Liver (tissue), 8 donors: ENCODE measurements at regions not wholly inside any gene's neighbourhood (a gene's known extent, or its start where the extent isn't known, plus 50 kb on each side); places are given as distances from the start of the nearest gene placed in this dataset.

ENCODE experiments used
- DNase-seq: peaks from one replicate; pipeline ENCODE4 v3.0.0-alpha.2; 2017; ENCODE audit warnings: low spot score
- H3K27ac ChIP-seq, 2 donors: one replicate each; pipeline ENCODE4 v1.7.0; 2013; ENCODE audit warnings: inconsistent platforms in 2 of 2, low read length in 2 of 2, control low read depth in 1 of 2, low read depth in 1 of 2, mild to moderate bottlenecking in 1 of 2
- H3K27me3 ChIP-seq, 4 donors: one replicate each; pipeline versions ENCODE4 v1.6.1 to v1.7.0; 2013; ENCODE audit warnings: low read length in 3 of 4, inconsistent platforms in 1 of 4, mild to moderate bottlenecking in 1 of 4, moderate library complexity in 1 of 4; ENCODE audit not compliant: control insufficient read depth in 4 of 4, insufficient read depth in 4 of 4
- H3K36me3 ChIP-seq, 4 donors: one replicate each; pipeline versions ENCODE4 v1.6.1 to v1.7.0; 2013; ENCODE audit warnings: low read length in 3 of 4, mild to moderate bottlenecking in 3 of 4, low read depth in 1 of 4, moderate library complexity in 1 of 4; ENCODE audit not compliant: control insufficient read depth in 4 of 4, insufficient read depth in 3 of 4
- H3K4me1 ChIP-seq, 4 donors: one replicate each; pipeline versions ENCODE4 v1.6.1 to v1.7.0; 2013; ENCODE audit warnings: low read length in 3 of 4, mild to moderate bottlenecking in 3 of 4, moderate library complexity in 1 of 4; ENCODE audit not compliant: control insufficient read depth in 4 of 4, insufficient read depth in 4 of 4
- H3K4me3 ChIP-seq, 3 donors: one replicate each; pipeline versions ENCODE4 v1.6.1 to v1.7.0; 2013; ENCODE audit warnings: low read length in 3 of 3, control low read depth in 1 of 3, low read depth in 1 of 3, mild to moderate bottlenecking in 1 of 3
- H3K9ac ChIP-seq, 2 donors: one replicate each; pipeline ENCODE4 v1.7.0; 2013; ENCODE audit warnings: low read length in 2 of 2, mild to moderate bottlenecking in 2 of 2, moderate library complexity in 2 of 2, control low read depth in 1 of 2, low read depth in 1 of 2
- H3K9me3 ChIP-seq, 4 donors: one replicate each; pipeline versions ENCODE4 v1.6.1 to v1.7.0; 2013; ENCODE audit warnings: low read length in 3 of 4; ENCODE audit not compliant: control insufficient read depth in 4 of 4
- ATF3 ChIP-seq: IDR thresholded peaks from 2 replicates; pipeline ENCODE4 v1.6.1; 2016; ENCODE audit warnings: antibody characterized with exemption
- CTCF ChIP-seq: fragments of 150-350 bp; IDR thresholded peaks from 2 replicates; pipeline ENCODE4 v1.5.1; 2017; ENCODE audit warnings: improper control_type of control experiment, low read depth, low read length; ENCODE audit not compliant: missing input control
- EGR1 ChIP-seq, 2 donors: IDR thresholded peaks; 2 replicates each; pipeline ENCODE4 v1.6.1; 2016 to 2018; ENCODE audit warnings: antibody characterized with exemption in 2 of 2, low read depth in 2 of 2
- FOXA1 ChIP-seq: IDR thresholded peaks from 2 replicates; pipeline ENCODE4 v1.6.1; 2016; ENCODE audit warnings: antibody characterized with exemption
- FOXA2 ChIP-seq: IDR thresholded peaks from 2 replicates; pipeline ENCODE4 v1.6.1; 2016; ENCODE audit warnings: antibody characterized with exemption
- GABPA ChIP-seq, 2 donors: IDR thresholded peaks in 1 of 2; conservative IDR thresholded peaks in 1 of 2; 2 replicates each; pipeline ENCODE4 v1.6.1; 2016; ENCODE audit warnings: antibody characterized with exemption in 2 of 2, mild to moderate bottlenecking in 1 of 2, moderate library complexity in 1 of 2
- HNF4A ChIP-seq, 2 donors: conservative IDR thresholded peaks; 2 replicates each; pipeline ENCODE4 v1.6.1; 2016; ENCODE audit warnings: antibody characterized with exemption in 2 of 2, mild to moderate bottlenecking in 2 of 2
- HNF4G ChIP-seq: IDR thresholded peaks from 2 replicates; pipeline ENCODE4 v1.6.1; 2016; ENCODE audit warnings: antibody characterized with exemption
- JUND ChIP-seq, 2 donors: IDR thresholded peaks; 2 replicates each; pipeline ENCODE4 v1.6.1; 2016; ENCODE audit warnings: antibody characterized with exemption in 2 of 2
- NR2F2 ChIP-seq: IDR thresholded peaks from 2 replicates; pipeline ENCODE4 v1.6.1; 2016; ENCODE audit warnings: antibody characterized with exemption
- RAD21 ChIP-seq, 2 donors: IDR thresholded peaks; 2 replicates each; pipeline ENCODE4 v1.6.1; 2016; ENCODE audit warnings: antibody characterized with exemption in 2 of 2, mild to moderate bottlenecking in 2 of 2
- REST ChIP-seq: IDR thresholded peaks from 2 replicates; pipeline ENCODE4 v1.6.1; 2016; ENCODE audit warnings: antibody characterized with exemption, mild to moderate bottlenecking
- RXRA ChIP-seq, 2 donors: IDR thresholded peaks; 2 replicates each; pipeline ENCODE4 v1.6.1; 2017 to 2018; ENCODE audit warnings: antibody characterized with exemption in 2 of 2, mild to moderate bottlenecking in 1 of 2
- SP1 ChIP-seq: IDR thresholded peaks from 2 replicates; pipeline ENCODE4 v1.6.1; 2018; ENCODE audit warnings: antibody characterized with exemption, mild to moderate bottlenecking
- TAF1 ChIP-seq: conservative IDR thresholded peaks from 2 replicates; pipeline ENCODE4 v1.6.1; 2016; ENCODE audit warnings: antibody characterized with exemption, mild to moderate bottlenecking
- YY1 ChIP-seq: IDR thresholded peaks from 2 replicates; pipeline ENCODE4 v1.6.1; 2016; ENCODE audit warnings: antibody characterized with exemption, mild to moderate bottlenecking
- WGBS: extraction: QIAGEN DNeasy Blood & Tissue Kit; methylation state at CpG from one replicate; pipeline ENCODE4 v1.1.7; 2013; 5-methylcytosine and 5-hydroxymethylcytosine counted together
- TF ChIP-seq, protein P1 (sequence below): IDR thresholded peaks from 2 replicates; pipeline ENCODE4 v1.6.1; 2016; ENCODE audit warnings: antibody characterized with exemption
- TF ChIP-seq, protein P2 (sequence below): IDR thresholded peaks from 2 replicates; pipeline ENCODE4 v1.6.1; 2016; ENCODE audit warnings: antibody characterized with exemption
- donor health status: healthy.
- donor health status: healthy.
- donor health status: healthy.
- donor health status: healthy.
- donor health status: healthy.

DNA sequence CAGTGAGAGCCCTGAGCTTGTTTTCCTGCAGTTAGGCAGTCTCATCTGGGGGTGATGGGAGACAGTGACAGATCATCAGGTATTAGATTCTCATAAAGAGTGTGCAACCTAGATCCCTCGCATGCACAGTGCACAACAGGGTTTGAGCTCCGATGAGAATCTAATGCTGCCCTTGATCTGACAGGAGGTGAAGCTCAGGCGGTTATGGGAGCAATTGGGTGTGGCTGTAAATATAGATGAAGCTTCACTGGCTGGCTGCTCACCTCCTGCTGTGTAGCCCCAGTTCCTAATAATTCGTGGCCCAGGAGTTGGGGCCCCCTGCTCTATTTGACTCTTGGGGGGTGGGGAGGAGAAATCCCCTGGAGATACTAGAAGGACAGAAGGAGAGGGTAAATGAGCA lies 309.4 kb upstream of the STT3B start:
- Histone ChIP-seq H3K4me1 (no peaks in the 10 kb centered on the region), H3K9me3 (no peaks in the 10 kb centered on the region), H3K9ac (no peak overlapping the region), H3K4me3 (no peak overlapping the region), H3K27me3 (no peaks in the 10 kb centered on the region), H3K27ac (no peak overlapping the region), H3K36me3 (no peaks in the 10 kb centered on the region)
- DNase-seq: no peak
- TF ChIP-seq JUND (IDR thresholded peaks at IDR 0.05): no peak
- no peak for TF ChIP-seq FOXA2
- TF ChIP-seq REST: no peak
- TF ChIP-seq, protein P1, sequence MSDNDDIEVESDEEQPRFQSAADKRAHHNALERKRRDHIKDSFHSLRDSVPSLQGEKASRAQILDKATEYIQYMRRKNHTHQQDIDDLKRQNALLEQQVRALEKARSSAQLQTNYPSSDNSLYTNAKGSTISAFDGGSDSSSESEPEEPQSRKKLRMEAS: no peak
- TF ChIP-seq NR2F2: no peak
- no peak for TF ChIP-seq HNF4G
- no peak for TF ChIP-seq FOXA1
- TF ChIP-seq SP1: no peak
- no peak for TF ChIP-seq YY1
- TF ChIP-seq RXRA (IDR thresholded peaks at IDR 0.05): no peak
- no peak for TF ChIP-seq EGR1 (IDR thresholded peaks at IDR 0.05; ENCODE audit: low read depth in 2 of 2)
- TF ChIP-seq TAF1: no peak
- TF ChIP-seq ATF3: no peak
- TF ChIP-seq HNF4A (conservative IDR thresholded peaks at IDR 0.05): no peak
- TF ChIP-seq GABPA (IDR thresholded peaks at IDR 0.05 in 1 of 2, conservative IDR thresholded peaks at IDR 0.05 in 1 of 2): no peak
- TF ChIP-seq RAD21 (IDR thresholded peaks at IDR 0.05): no peak
- TF ChIP-seq, protein P2, sequence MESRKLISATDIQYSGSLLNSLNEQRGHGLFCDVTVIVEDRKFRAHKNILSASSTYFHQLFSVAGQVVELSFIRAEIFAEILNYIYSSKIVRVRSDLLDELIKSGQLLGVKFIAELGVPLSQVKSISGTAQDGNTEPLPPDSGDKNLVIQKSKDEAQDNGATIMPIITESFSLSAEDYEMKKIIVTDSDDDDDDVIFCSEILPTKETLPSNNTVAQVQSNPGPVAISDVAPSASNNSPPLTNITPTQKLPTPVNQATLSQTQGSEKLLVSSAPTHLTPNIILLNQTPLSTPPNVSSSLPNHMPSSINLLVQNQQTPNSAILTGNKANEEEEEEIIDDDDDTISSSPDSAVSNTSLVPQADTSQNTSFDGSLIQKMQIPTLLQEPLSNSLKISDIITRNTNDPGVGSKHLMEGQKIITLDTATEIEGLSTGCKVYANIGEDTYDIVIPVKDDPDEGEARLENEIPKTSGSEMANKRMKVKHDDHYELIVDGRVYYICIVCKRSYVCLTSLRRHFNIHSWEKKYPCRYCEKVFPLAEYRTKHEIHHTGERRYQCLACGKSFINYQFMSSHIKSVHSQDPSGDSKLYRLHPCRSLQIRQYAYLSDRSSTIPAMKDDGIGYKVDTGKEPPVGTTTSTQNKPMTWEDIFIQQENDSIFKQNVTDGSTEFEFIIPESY: no peak
- TF ChIP-seq CTCF: no peak
- WGBS: 89% methylated on average over 4 of the region's 4 CpGs

DNA sequence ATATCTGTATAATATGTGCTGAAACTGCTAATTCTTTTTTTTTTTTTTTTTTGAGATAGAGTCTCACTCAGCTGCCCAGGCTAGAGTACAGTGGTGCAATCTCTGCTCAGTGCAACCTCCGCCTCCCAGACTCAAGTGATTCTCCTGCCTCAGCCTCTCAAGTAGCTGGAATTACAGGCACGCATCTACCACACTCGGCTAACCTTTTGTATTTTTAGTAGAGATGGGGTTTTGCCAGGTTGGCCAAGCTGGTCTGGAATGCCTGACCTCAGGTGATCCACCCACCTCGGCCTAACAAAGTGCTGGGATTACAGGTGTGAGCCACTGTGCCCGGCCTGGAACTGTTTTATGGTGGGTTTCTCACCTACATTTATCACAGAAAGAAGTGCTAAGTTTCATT lies 307.8 kb upstream of the STT3B start:
- Histone ChIP-seq H3K27me3 (no peaks in the 10 kb centered on the region), H3K27ac (no peak overlapping the region), H3K4me3 (no peak overlapping the region), H3K9ac (no peak overlapping the region), H3K36me3 (no peaks in the 10 kb centered on the region), H3K4me1 (no peaks in the 10 kb centered on the region), H3K9me3 (no peaks in the 10 kb centered on the region)
- 90% methylated on average over 5 of the region's 5 CpGs for WGBS
- DNase-seq: no peak
- TF ChIP-seq FOXA1: no peak
- no peak for TF ChIP-seq REST
- TF ChIP-seq GABPA (IDR thresholded peaks at IDR 0.05 in 1 of 2, conservative IDR thresholded peaks at IDR 0.05 in 1 of 2): no peak
- no peak for TF ChIP-seq YY1
- TF ChIP-seq, protein P2: no peak
- TF ChIP-seq RAD21 (IDR thresholded peaks at IDR 0.05): no peak
- TF ChIP-seq SP1: no peak
- TF ChIP-seq HNF4G: no peak
- TF ChIP-seq EGR1 (IDR thresholded peaks at IDR 0.05; ENCODE audit: low read depth in 2 of 2): no peak
- no peak for TF ChIP-seq JUND (IDR thresholded peaks at IDR 0.05)
- no peak for TF ChIP-seq TAF1
- no peak for TF ChIP-seq RXRA (IDR thresholded peaks at IDR 0.05)
- no peak for TF ChIP-seq ATF3
- no peak for TF ChIP-seq HNF4A (conservative IDR thresholded peaks at IDR 0.05)
